Gastrocnemius medialis (tissue), 4 donors: ENCODE measurements at regions not wholly inside any gene's neighbourhood (a gene's known extent, or its start where the extent isn't known, plus 50 kb on each side); places are given as distances from the start of the nearest gene placed in this dataset.

Experiments used
- ATAC-seq, 2 donors: fragments of 150-250 bp; one replicate each; pipeline ENCODE4 v1.9.1; 2016
- DNase-seq, 2 donors: peaks; one replicate each; pipeline ENCODE4 v3.0.0-alpha.2; 2019
- H3K27ac ChIP-seq, 4 donors: fragments of 200-600 bp; sonication (generic); 1 replicate in 1 of 4; 2 replicates in 3 of 4; pipeline ENCODE4 v1.5.1; 2016 to 2018; ENCODE audit warnings: mild to moderate bottlenecking in 2 of 4, moderate library complexity in 1 of 4
- H3K27me3 ChIP-seq, 3 donors: fragments of 200-600 bp; sonication (generic) in 2 of 3; 1 replicate in 1 of 3; 2 replicates in 2 of 3; pipeline versions ENCODE4 v1.5.1 to v1.6.0; 2016 to 2019; ENCODE audit warnings: mild to moderate bottlenecking in 1 of 3, moderate library complexity in 1 of 3
- H3K36me3 ChIP-seq, 2 donors: fragments of 200-600 bp; sonication (generic) in 1 of 2; one replicate each; pipeline ENCODE4 v1.5.1; 2017 to 2018
- H3K4me1 ChIP-seq, 2 donors: fragments of 200-600 bp; sonication (generic) in 1 of 2; one replicate each; pipeline ENCODE4 v1.5.1; 2016 to 2017; ENCODE audit warnings: mild to moderate bottlenecking in 2 of 2
- H3K4me3 ChIP-seq, 4 donors: fragments of 200-600 bp; sonication (generic) in 3 of 4; 1 replicate in 1 of 4; 2 replicates in 3 of 4; pipeline ENCODE4 v1.5.1; 2016 to 2019; ENCODE audit warnings: mild to moderate bottlenecking in 2 of 4
- H3K9me3 ChIP-seq, 3 donors: fragments of 200-600 bp; sonication (generic) in 2 of 3; 1 replicate in 1 of 3; 2 replicates in 2 of 3; pipeline ENCODE4 v1.5.1; 2016 to 2019
- CTCF ChIP-seq, 5 experiments: fragments of 450-650 bp in 3 of 5; fragments of 200-600 bp in 2 of 5; sonication (generic) in 2 of 5; IDR thresholded peaks in 4 of 5; conservative IDR thresholded peaks in 1 of 5; 1 replicate in 4 of 5; 2 replicates in 1 of 5; pipeline ENCODE4 v1.5.1; 2016 to 2019; ENCODE audit warnings: antibody characterized with exemption in 5 of 5, mild to moderate bottlenecking in 3 of 5, moderate library complexity in 3 of 5
- POLR2A ChIP-seq, 2 donors: fragments of 450-650 bp; IDR thresholded peaks; one replicate each; pipeline ENCODE4 v1.6.1; 2017; ENCODE audit warnings: antibody characterized with exemption in 2 of 2, mild to moderate bottlenecking in 2 of 2, moderate library complexity in 2 of 2
- in situ Hi-C, 4 donors: fragments of 200-750 bp; cut with MboI; loops; one replicate each; pipeline versions ENCODE4 v1.15.0 to v1.8.0; 2017; ENCODE audit warnings: low sequenced_read_pairs in 4 of 4
- intact Hi-C: fragments of 100-400 bp; cut with DNase I; formaldehyde crosslinking; loops from one replicate; pipeline ENCODE4 v1.15.1; 2023; ENCODE audit warnings: low total_unique reads

GRCh38 chr12:83210933-83211332, 524.2 kb downstream of the TMTC2 start:
- Histone ChIP-seq H3K27ac (no peak overlapping the region), H3K36me3 (no peaks in the 10 kb centered on the region), H3K4me3 (no peak overlapping the region), H3K9me3 (no peaks in the 10 kb centered on the region), H3K27me3 (no peaks in the 10 kb centered on the region), H3K4me1 (no peaks in the 10 kb centered on the region)
- ATAC-seq (no peak), DNase-seq (no peak)
- TF ChIP-seq POLR2A (IDR thresholded peaks at IDR 0.05): no peak
- TF ChIP-seq CTCF (IDR thresholded peaks at IDR 0.05 in 4 of 5, conservative IDR thresholded peaks at IDR 0.05 in 1 of 5): no peak
- in situ Hi-C loops: no loop called here
- intact Hi-C loops: no loop called here

- intact Hi-C loops (no loop called here), in situ Hi-C loops (no loop called here)
- no peaks in the 10 kb centered on the region for H3K9me3 ChIP-seq
- TF ChIP-seq POLR2A (IDR thresholded peaks at IDR 0.05) (no peak), CTCF (IDR thresholded peaks at IDR 0.05 in 4 of 5, conservative IDR thresholded peaks at IDR 0.05 in 1 of 5) (no peak)
- H3K27ac ChIP-seq: no peak overlapping the region
- ATAC-seq: no peak
- H3K4me1 ChIP-seq: no peaks in the 10 kb centered on the region
- H3K27me3 ChIP-seq: no peaks in the 10 kb centered on the region
- H3K36me3 ChIP-seq: no peaks in the 10 kb centered on the region
- DNase-seq: no peak
- no peak overlapping the region for H3K4me3 ChIP-seq
Observed at GRCh38 chr12:83199069-83199468, 512.4 kb downstream of the TMTC2 start.

DNA sequence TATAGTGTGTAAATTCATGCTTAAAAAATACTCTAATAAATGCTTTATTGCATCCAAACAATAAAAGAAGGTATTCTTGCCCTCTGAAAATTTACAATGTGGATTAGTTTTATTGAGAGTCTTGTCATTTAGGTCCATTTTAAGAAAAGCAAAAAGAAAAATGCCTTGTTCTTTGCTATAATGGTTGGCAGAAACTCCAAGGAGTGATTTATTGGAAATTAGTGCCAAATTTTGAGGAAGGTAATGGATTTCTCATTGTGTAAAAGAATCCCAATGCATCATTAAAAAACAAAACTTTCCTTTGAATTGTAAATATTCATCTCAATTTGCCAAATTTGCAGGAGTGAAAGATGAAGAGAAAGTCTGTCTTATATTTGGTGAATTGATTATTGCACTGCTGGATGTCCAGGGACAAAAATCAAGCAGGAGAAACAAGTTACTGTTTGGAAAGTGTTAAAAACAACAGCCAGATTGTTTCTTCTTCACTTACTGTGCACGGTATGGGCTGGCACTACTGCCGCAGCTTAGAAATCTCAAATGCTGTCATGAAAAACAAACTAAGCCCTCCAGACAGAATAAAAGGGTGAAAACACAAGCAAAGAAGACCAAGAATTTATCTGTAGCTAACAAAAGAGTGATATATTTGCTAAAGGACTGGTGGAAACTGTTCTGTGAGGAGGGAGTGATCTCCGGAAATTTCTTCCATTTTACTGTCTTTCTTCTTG, 511.7 kb downstream of the TMTC2 start:
- in situ Hi-C loops: no loop called here
- no peak for ATAC-seq

GRCh38 chr12:83197483-83197914, 510.8 kb downstream of the TMTC2 start:
- Histone ChIP-seq H3K36me3 (no peaks in the 10 kb centered on the region), H3K4me3 (no peak overlapping the region), H3K27me3 (no peaks in the 10 kb centered on the region), H3K9me3 (no peaks in the 10 kb centered on the region), H3K27ac (no peak overlapping the region), H3K4me1 (no peaks in the 10 kb centered on the region)
- TF ChIP-seq CTCF (IDR thresholded peaks at IDR 0.05 in 4 of 5, conservative IDR thresholded peaks at IDR 0.05 in 1 of 5): no peak
- TF ChIP-seq POLR2A (IDR thresholded peaks at IDR 0.05): no peak
- in situ Hi-C loops: no loop called here
- no peak for DNase-seq
- intact Hi-C loops: no loop called here
- no peak for ATAC-seq

More for the DNA sequence above, 511.7 kb downstream of the TMTC2 start:
- Histone ChIP-seq H3K4me3 (no peak overlapping the region), H3K27ac (no peak overlapping the region), H3K4me1 (no peaks in the 10 kb centered on the region), H3K9me3 (no peaks in the 10 kb centered on the region), H3K27me3 (no peaks in the 10 kb centered on the region), H3K36me3 (no peaks in the 10 kb centered on the region)
- DNase-seq: no peak
- intact Hi-C loops: no loop called here
- TF ChIP-seq CTCF (IDR thresholded peaks at IDR 0.05 in 4 of 5, conservative IDR thresholded peaks at IDR 0.05 in 1 of 5): no peak
- TF ChIP-seq POLR2A (IDR thresholded peaks at IDR 0.05): no peak
